NCI-H774 (cell line): ENCODE measurements at regions not wholly inside any gene's neighbourhood (a gene's known extent, or its start where the extent isn't known, plus 50 kb on each side); places are given as distances from the start of the nearest gene placed in this dataset.
"Not testable (repeated sequence)": the region's sequence is repeated elsewhere in the genome, so short reads cannot be mapped to it uniquely, and the experiment has no call there.

ENCODE experiments used
- DNase-seq: peaks from one replicate; lab custom pipeline; 2025; lab: John Stamatoyannopoulos, UW

DNA sequence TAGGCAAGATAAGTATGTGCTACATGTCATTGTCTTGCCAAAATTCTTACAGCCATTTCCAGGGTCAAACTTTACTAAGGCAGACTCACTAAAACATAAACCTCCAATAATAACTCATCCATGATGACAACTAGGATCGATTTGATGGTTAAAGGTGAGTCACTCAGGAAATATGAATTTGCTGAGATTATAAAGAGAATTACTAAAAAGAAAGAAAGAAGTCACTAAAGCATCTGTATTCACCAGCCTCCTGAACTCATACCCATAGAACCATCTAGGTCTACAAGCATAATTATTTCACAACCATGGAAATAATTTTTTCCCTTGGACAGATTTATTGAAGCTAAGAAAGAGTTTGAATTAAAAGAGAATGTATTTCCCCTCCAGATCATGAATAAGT lies 258.6 kb downstream of the TLE1 start:
- DNase-seq: no peak

DNA sequence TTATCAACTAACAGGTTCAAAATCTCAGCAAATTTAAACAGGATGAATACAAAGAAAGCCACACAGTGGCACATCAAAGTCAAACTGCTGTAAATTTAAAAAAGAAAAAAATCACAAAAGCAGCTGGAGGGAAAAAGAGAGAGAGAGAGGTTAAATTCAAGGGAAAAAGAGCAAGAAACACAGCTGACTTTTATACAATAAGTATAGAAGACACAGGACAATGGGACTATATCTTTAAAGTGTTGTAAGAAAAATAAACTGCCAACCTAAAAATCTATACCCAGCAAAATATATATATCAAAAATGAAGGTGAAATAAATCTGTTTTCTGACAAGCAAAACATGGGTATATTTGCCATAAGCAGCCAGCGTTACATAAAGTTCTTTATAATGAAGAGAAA lies 261.5 kb downstream of the TLE1 start:
- DNase-seq: no peak

DNA sequence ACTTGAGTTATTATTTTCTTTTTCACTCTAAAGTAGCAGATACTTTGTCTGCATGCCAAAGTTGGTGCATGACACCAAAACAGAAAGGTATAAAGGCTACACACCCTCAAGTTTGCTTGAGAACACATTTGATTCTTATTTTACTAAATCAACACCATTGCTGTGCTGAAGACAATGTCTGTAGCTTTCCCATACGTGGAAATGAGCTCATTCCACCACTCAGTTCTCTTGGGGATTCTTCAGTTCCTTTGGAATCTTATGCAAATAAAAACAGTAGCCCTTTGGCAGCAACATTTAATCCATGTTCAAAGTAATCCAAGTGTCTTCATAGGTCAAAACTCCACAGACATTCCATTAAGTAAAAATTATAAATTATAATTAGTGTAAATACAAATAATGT lies 264.9 kb downstream of the TLE1 start:
- DNase-seq: no peak

DNA sequence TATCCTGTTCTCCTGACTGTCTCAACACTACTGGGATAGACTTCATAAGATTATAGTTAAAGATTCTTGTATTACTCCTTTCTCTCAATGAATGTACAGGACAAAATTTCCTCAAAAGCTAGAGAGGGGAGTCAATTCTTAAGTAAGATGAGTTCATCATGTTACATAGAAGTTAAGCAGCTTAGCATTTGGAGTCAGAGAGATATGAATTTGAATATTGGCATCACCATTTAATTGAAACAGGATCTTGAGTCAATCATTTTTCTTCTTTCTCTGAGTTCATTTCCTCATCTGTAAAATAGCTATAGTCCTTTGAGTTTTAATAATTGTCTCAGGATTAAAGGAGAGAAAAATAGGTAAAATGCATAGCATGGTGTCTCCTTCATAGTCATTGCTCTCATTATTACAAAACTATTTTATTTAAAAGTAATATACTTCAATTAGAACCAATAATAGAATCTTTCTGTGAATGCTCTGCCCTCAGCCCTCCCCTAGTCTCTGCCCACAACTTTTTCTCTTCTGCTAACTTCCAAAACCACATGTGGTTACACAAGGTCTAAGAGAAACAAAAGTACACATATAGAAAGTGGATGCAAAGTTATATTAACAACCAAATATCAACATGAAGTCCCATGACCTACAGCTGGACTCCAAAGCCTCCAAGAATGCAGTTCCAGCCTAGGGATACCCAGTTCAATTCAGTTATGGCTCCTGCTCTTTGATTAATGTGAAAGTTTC lies 265.6 kb downstream of the TLE1 start:
- DNase-seq: no peak

DNA sequence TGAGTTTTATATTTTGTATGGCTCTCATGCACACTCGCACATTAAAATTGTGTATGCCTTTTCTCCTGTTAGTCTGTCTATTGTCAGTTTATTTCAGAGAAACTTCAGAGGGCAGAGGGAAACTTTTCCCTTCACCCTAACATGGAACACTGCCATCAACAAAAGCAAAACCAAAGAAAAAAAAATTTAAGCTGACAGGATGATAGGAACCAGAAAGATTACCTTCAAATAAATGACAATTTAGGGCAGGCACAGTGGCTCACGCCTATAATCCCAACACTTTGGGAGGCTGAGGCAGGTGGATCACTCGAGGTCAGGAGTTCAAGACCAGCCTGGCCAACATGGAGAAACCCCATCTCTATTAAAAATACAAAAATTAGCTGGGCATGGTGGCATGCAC lies 268.3 kb downstream of the TLE1 start:
- DNase-seq: not testable (repeated sequence)

DNA sequence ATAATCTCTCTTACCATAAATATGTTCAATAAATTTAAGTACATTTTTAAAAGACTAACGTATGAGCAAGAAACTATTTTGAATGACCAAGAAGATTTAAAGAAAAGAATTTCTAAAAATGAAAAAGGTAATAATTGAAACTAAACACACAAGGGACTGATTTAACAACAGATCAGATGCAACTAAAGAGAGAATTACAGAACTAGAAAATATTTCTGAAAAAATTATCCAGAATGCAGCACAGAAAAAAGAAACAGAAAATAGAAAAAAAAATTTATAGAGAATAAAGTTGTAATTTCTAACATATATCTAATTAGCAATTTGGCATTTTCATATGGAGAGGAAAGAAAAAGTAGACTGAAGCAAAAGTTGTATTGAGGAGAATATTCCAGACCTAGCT lies 269.3 kb downstream of the TLE1 start:
- no peak for DNase-seq

DNA sequence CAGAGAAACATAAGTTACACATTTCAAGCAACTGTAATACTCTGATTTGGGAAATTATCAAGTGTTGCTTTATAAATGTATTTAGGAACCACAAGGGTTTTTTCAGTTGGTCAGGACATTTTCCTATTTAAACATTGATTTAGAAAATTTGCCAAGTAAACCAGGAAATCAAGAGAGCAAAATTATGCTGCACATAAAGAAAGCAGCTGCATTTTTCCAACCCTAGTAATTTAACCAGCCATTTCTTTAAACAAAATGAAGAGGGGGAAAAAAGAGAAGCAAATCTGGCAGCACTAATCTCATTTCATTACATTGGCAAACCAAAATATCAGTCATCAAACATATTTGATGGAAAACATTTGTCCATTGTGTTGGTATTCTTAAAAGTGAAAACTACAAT lies 271.4 kb downstream of the TLE1 start:
- no peak for DNase-seq

DNA sequence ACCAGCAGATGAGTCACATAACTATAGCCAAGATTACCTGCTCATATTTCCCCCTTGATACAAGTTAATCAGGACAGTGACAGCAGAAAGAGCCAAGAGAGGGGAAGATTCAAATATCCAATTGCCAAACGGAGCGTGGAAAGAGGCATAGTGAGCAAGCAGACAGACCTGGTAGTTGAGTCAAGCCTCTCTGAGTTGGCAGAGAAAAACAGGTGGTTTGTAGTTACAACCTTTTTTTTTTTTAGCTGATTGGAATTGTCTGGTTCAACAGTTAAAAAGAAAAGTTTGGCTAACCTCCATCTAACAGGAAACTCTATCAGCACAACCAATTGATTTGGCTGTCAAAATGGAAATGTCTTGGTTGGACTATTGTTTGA lies 272.1 kb downstream of the TLE1 start:
- DNase-seq: no peak

DNA sequence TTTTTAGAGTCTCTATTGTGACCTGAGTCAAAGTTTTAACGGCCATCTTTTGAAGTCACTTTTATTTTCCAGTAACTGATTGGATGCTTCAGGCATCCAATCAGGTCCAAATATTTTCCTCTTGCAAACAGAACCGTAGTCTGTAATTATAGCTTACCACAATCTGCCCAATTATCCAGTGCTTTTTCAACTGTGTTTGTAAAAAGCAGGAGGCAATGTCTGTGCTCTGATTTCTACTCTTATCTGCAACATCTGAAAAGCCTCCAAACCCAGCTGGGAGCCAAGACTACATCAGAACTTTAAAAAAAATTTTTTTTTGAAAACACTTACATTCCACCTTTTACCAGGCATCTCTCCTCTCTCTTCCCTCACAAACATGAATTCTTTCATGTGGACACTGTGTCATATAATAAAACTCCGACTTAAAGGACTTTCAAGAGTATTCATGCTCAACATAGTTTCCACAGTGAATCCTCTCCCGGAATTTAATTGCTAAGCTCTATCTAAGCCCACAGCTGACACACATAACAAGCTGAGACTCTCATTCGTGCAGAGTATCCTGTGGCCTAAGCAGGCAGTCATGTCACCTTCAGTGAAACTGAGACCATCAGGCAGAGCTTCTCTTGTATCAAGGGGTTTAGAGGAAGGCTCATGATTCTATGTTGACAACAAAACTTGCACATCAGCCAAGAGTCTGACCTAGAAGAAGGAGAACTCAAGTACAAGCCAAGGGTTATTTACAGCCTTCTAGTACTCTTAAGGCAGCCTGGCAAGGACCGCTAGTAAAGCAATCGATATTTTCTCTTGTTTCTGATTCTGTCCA lies 272.7 kb downstream of the TLE1 start:
- no peak for DNase-seq

DNA sequence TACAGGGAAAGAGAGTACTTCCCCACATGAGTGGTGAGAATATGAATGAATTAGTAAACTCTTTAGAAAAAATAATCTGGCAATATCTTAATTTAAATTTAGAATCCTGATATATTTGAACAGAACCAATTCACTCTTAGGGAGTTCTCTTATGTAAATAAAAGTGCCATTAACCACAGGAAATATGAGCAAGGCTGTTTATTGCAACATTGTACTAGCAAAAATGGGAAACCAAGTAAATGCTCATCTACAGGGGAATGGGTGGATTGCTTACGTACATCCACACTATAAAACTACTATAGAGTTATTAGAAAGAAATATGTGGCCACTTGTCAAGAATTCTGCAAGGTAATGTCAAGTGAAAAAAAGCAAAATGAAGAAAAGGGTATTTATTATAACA lies 274.5 kb downstream of the TLE1 start:
- no peak for DNase-seq

DNA sequence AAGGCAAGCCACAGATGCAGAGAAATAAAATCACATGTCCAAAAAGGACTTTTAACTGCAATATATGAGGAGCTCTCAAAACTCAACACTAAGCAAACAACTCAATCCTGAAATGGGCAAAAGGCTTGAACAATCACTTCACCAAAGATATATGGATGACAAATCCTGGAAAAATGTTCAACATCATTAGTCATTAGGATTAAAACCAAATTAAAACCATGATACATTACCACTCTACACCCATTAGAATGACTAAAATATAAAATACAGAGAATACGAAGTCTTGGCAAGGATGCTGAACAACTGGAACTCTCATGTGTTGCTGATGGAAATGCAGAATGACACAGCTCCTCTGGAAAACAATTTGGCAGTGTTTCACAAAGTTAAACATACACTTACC lies 277.4 kb downstream of the TLE1 start:
- DNase-seq: no peak

DNA sequence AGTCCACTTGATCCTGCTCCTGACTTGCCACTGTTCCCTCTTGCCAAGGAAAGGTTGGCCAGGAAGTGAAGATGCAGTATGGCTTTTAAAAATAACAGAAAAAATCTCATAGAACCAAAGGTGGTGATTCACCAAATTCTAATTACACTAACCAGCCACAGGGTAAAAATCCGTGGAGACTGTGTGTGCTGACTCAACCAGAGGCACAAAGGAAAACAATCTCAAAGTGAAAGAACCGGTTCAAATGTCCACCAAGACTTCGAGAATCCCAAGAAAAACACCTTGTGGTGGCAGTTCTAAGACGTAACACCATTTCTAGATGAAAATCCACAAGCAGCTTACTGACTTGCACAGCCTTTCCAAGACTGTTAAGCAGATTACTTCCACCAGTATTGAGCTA lies 279.1 kb downstream of the TLE1 start:
- DNase-seq: no peak

DNA sequence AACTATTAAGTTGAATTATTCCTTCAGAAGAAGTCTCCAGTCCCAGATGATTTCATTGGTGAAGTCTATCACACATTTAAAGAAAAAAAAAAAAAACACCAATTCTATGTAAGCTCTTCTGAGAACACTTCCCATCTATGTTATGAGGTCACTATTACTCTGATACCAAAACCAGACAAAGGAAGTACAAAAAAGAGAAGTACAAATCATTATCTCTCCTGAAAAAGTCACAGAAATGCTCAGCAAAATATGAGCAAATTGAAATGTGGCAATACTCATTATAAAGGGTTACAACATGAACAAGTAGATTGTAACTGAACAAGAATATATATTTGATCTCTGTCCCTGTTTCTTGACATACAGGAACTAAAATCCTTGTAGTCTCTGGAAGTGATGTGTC lies 280.4 kb downstream of the TLE1 start:
- DNase-seq: no peak

DNA sequence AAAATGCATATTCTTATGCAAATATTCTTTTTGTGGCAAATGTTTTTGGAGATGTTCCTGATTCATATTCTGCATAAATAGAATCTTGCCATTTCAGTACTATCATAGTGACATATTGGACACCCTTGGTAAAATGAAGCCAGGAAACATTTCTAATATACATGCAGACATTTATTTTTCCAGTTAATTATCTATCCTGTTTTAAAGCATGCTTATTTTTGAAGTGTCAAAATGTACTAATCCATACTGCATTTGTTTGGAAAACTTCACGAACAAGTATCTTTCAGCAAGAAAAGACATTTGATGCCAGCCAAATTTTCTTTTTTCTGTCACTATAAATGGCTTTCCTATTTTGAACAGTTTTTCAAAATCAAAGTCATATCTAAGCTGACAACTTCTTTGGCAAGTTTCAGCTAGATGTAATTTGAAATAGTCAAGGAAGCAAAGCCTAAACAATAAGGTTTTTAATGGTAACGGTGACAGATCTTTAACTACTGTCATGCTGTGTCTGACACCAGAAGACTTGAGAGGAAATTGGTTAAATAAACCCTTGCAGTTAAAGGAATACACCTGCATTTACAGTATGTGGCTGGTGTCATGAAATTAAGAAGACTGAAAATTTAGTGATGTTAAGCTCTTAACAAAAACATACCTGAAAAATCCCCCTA lies 284.3 kb downstream of the TLE1 start:
- DNase-seq: no peak

DNA sequence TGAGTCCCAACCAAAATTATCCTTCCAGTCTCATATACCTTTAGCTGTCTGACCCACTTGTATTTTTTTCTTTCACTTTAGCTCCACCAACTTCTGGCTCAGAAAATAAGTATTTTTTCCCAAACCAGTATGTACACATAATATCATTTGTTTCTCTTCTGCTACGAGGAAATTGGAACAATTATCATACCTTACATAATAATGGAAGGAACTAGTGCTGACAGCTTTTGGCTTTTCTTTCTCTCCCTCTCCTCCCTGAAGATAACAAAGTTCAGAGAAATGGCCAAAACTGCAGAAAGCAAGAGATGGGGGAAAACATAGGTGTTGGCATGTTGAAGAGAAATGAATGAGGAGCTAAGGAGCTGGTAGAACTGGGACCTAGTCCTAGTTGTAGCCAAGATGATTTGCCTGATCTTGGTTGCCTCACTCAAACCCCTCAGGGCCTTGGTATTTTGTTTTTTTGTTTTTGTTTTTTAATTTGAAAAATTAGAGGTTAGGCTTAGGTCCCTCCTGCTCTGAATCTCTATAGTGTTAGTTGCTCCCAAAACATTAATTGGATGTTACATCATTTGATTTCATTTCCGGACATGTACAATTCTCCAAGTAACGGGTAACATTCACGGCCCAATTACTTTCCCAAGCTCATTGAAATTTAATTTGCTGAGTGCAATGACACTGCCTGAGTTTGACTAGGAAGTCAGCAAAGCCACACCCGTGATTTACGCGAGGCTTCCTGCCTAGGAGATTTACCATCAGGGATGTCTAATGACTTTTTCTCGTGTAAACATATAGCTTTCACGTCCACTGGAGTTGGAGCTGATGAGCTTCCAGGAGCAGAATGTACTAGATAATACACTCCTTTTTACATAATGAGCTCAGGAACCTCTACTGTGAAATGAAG lies 291.6 kb downstream of the TLE1 start:
- DNase-seq: no peak

DNA sequence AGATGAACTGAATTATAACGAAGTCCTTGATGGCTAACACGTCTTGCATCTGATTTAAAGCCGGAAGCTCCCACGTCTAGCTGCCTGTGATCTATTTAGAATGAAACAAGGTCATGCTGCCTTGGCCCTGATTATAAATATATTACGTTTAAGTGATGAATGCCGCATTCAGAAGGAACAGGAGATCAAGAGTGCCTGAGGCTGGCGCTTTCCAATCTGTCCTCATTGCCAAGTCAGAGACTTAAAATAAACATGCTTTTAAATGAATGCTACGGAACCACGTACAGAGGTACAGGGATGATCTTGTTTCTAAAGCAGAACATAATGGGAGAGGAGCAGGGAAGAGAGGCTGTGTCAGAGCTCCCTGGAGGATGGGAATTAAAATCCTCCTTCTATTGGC lies 292.8 kb downstream of the TLE1 start:
- DNase-seq: no peak

DNA sequence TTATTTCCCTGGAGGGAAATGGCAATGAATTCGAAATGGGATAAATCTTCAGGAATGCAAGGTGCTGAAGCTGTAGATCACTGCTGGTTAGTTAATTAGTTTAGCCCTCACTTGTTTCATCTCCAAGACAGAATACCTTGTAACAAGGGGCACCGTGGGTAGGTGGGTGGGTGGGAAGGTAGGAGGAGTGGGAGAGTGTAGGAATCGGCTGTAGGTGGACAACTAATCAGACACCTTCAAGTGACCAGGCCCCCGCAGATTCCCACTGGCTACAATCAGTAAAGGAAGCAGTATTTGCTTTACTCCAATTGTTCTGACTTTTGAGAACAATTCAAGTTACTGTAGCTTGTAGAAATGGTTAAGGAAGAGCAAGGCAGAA lies 293.7 kb downstream of the TLE1 start:
- DNase-seq: no peak

DNA sequence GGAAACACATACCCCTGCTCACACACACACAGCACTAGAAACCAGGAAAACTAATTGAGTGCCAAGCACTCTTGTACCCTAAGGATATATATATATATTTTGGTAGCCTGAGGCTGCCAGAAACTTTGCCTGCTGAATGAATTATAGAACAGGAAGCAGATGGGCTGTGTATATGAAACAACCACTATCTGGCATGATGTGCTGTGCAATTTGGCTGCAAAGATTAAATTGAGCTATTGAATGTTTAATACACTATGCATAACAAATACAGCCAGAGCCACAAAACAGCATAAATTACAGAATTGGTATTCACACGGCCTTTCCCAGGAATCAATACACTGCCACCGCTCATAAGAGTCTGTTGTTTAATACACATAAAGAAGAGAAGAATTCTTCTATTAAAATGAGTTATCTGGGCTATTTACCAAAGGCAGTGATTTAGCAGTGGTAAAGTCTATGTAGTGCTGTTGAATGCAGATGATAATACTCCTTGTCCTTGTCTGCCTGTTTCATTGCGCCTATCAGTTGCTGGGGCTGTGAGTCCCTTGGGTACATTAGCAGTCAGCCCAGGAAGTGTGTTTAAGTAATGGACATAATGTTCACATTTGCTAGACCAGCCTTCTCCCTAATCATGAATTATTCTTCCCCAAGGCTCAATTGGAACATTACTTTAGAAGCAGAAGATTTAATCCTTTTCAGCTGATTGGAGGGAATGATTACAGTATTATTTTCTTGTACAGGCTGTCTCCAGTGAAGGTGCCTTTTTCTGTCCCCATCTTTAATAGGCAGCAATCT lies 294.3 kb downstream of the TLE1 start:
- DNase-seq: no peak

DNA sequence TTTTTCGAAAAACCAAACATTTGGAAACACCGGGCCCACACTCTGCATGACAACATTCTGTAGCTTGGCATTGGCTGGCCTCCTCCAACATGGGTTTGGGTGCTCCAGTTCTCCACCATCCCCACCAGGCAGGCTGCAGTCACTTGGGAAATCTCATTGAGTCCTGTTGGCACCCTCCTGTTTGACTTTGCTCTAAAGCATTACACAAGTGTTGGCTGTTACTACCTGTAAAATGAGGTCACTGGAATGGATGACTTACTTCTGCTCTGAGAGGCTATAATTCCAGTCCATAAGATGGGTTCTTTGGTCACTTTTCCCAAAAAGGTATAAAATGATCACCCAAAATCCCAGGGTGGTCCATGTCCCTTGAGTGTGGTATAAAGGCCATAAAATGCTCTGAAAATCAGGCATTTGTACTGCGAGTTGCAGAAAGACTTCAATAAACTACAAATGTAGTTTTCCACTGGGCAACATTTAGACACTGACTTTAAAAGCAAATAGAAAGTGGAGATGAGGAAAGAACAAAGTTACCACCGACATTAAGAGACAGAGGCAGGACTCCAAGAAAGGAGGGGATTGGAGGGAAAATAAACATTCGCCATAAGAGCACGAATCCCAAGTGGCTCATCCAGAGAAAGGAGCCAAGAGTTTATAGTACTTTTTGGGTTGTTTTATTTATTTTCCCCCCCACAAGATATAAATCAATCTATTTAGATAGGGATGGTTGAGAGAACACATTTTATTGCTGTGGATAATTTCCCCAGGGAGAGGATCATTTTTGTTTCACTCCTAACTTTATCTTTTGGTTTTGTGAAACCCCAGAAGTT lies 295.1 kb downstream of the TLE1 start:
- no peak for DNase-seq

DNA sequence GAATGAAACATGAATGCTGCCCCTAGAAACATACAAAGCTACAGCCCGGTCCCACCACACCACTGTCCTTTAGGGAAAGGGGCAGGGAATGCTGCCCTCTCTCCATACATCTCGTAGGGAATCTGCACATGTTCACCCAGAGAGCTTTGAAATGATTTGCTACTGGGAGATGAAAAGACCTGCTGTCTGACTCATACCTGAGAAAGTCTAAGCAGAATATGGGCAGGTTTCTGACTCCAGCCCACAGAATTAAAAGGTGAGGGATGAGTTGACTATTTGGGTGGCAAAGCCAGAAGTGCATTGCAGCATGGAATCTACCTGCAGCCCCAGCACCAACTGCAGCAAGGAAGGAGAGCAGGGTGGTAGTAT lies 297.9 kb downstream of the TLE1 start:
- DNase-seq: no peak
